NCI-H1694 treated with DMSO at 0.1 percent for 48 hours (cell line): ENCODE measurements at regions not wholly inside any gene's neighbourhood (a gene's known extent, or its start where the extent isn't known, plus 50 kb on each side); places are given as distances from the start of the nearest gene placed in this dataset.
A peak's percentile ranks its signal among the peaks of the same experiment; 100 is the strongest.
"Not testable (repeated sequence)": the region's sequence is repeated elsewhere in the genome, so short reads cannot be mapped to it uniquely, and the experiment has no call there.

Experiments
- DNase-seq: peaks from one replicate; lab custom pipeline; 2025; lab: John Stamatoyannopoulos, UW

GRCh38 chr4:67038228-67038566 lies 507.1 kb downstream of the CENPC start:
- no peak for DNase-seq

GRCh38 chr4:67037504-67038227 lies 507.6 kb downstream of the CENPC start:
- DNase-seq = peak; percentile 10

- DNase-seq = no peak
Observed at GRCh38 chr4:67036791-67037190, 508.5 kb downstream of the CENPC start.

- DNase-seq = no peak
Observed at GRCh38 chr4:67035986-67036385, 509.3 kb downstream of the CENPC start.

GRCh38 chr4:67035501-67035900 lies 509.8 kb downstream of the CENPC start:
- no peak for DNase-seq

GRCh38 chr4:67030636-67031035 lies 514.7 kb downstream of the CENPC start:
- no peak for DNase-seq

- DNase-seq = no peak
Observed at GRCh38 chr4:67020438-67020797, 524.9 kb downstream of the CENPC start.

GRCh38 chr4:67019686-67020437 lies 525.4 kb downstream of the CENPC start:
- peak; percentile 6 for DNase-seq

- DNase-seq = no peak
Observed at GRCh38 chr4:67014592-67014991, 530.7 kb downstream of the CENPC start.

- no peak for DNase-seq
Observed at GRCh38 chr4:67006791-67007190, 538.5 kb downstream of the CENPC start.

- DNase-seq = no peak
Observed at GRCh38 chr4:66991521-66991920, 553.8 kb downstream of the CENPC start.

- DNase-seq = no peak
Observed at GRCh38 chr4:66974665-66975064, 570.6 kb downstream of the CENPC start.

GRCh38 chr4:66972087-66972486 lies 573.2 kb downstream of the CENPC start:
- DNase-seq = no peak

GRCh38 chr4:66964467-66964866 lies 580.8 kb downstream of the CENPC start:
- no peak for DNase-seq

GRCh38 chr4:66963084-66963483 lies 582.2 kb downstream of the CENPC start:
- DNase-seq = no peak

GRCh38 chr4:66959207-66959606 lies 586.1 kb downstream of the CENPC start:
- no peak for DNase-seq

GRCh38 chr4:66956852-66957251 lies 588.5 kb downstream of the CENPC start:
- no peak for DNase-seq

- DNase-seq = no peak
Observed at GRCh38 chr4:66956426-66956825, 588.9 kb downstream of the CENPC start.

- DNase-seq = no peak
Observed at GRCh38 chr4:66955784-66956183, 589.5 kb downstream of the CENPC start.

- no peak for DNase-seq
Observed at GRCh38 chr4:66949419-66949818, 595.9 kb downstream of the CENPC start.

- DNase-seq = peak; percentile 29
Observed at GRCh38 chr4:66946761-66947160, 598.5 kb downstream of the CENPC start.

- DNase-seq = no peak
Observed at GRCh38 chr4:66943112-66943511, 602.2 kb downstream of the CENPC start.

- not testable (repeated sequence) for DNase-seq
Observed at GRCh38 chr4:66931981-66932380, 613.3 kb downstream of the CENPC start.

GRCh38 chr4:66930206-66930605 lies 615.1 kb downstream of the CENPC start:
- DNase-seq = peak; percentile 9
